ENCODE measurements at regions not wholly inside any gene's neighbourhood (a gene's known extent, or its start where the extent isn't known, plus 50 kb on each side); places are given as distances from the start of the nearest gene placed in this dataset.
"Not testable (repeated sequence)": the region's sequence is repeated elsewhere in the genome, so short reads cannot be mapped to it uniquely, and the experiment has no call there.

DNA sequence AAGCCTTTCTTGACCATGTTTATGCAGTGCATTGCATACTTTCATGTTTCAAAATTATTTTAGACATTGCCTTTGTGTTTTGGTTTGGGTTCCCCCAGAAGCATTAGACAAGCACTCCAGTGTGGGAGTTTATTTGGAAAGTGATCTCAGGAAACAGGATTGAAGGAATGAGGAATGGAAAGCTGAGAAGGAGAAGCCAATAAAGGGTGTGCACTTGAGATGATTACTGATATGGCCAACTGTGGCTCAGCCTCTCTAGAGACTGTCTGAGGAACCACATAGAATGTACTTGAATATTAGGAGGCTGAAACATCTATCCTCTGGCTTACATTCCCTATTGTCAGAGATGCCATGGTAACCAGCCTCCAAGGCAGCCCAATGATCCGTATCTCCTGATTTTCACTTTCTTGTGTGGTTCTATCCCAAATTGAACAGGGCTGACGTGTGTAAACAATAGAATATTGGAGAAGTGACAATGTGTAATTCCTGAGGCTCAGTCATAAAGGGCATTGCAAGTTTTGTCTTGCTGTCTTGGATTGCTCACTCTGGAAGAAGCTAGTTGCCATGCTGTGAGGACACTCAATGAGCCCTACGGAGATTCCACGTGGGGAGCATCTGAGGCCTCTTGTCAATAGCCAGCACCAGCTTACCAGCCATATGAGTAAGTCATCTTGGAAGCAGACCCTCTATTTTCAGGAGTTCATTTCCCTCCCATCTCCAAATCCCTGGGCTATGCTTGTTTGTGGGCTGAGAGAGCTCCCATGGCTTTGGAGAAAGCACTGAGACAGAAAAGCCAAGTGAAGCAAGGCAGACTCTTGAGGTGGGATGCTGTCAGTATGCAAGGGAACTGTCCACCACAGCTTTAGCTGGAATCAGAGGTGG is 84.7 kb downstream of the SCN11A start:
- no peak for DNase-seq (ENCODE audit: low read depth in 2 of 2)

DNA sequence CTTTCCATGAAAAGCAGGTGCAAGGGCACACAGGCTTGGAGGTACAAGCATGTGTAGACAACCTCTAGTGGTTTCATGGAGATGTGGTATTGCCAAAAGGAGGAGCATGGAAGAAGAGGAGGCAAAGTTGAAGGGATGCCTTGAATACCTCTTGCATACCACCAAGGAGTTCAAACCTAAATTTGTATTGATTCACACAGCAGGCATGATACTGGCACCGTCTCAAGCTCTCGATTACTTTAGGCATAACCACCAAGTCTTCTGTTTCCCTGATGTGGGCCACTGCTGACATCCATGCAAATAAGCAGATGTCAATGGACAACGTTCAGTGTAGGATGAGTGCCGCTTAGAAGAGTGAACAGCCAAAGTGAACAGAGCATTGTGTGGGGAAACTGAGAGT is 87.1 kb downstream of the SCN11A start:
- DNase-seq (ENCODE audit: low read depth in 2 of 2): no peak

DNA sequence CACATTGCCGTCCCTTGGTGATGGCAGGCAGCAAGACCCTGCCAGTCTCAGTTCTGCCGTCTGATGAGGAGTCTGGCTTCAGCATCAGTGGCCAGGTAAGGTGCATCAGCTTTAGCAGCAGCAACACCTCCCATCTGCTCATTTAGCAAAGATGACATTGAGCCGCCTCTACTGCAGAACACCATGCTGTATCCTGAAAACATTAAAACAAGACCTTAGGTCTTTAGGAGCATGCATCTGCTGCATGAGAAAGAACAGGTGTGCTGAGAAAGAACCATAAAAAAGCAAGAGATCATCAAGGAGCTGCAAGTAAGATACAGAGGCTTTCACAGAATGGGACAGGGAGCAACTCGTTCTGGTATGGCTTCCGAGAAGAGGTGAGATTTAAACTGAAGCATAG is 87.5 kb downstream of the SCN11A start:
- no peak for DNase-seq (ENCODE audit: low read depth in 2 of 2)

DNA sequence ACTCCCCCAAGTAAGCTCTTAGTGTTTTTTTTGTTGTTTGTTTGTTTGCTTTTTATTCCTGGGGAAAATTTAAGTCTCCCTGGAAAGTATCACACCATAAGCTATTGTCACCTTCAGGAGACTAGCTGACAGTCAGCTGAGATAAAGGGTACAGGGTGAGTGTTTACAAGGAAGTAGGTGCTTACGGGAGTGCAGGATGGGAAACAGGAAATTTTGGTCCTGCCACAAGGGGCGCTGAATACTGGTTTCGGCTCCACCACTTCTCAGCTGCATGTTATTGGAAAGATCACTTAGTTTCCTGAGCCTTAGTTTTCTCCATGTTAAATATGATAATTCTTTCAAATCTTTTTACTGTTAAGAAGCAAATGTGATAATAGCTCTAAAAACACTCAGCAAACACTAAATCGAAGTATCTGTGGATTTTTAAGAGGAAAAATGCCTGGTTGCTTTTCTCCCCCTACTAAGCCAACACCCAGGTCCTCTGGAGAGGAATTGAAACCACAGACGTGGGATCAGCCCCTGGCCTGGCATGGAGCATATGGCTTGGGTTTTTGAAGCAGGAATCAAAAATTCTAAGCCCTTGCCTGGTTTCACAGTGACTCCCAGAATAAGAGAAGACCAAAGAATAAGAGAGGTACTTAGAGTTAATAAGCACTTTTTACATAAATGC is 90.7 kb downstream of the SCN11A start:
- no peak for DNase-seq (ENCODE audit: low read depth in 2 of 2)

DNA sequence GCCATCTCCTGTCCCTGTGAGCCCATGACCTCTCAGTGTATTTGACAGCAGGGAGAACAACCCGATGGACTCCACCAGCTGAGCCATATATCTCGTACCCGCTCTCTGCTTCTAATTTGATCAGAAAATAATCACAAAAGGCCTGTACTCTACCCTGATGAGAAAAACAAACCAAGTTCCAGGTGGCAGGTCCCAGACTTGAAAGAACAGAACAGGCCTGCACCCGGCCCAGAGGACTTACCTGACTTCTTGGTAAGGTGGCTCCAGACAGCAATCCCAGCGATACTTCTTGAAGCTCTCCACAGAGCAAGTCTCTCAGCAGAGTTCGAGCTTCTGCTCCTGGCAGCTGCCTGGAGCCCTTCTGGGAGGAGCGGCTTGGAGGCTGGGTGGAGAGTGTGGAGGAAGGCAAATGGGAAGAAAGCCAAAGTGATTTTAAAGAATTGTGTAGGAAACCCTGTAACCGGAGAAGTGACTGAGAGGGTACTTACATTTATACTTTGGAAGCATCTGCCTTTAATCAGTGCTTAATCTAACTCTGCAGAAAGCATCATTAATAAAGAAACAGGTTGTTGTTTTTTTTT is 91.6 kb downstream of the SCN11A start:
- peak; percentile 28 to 34 for DNase-seq (ENCODE audit: low read depth in 2 of 2)

DNA sequence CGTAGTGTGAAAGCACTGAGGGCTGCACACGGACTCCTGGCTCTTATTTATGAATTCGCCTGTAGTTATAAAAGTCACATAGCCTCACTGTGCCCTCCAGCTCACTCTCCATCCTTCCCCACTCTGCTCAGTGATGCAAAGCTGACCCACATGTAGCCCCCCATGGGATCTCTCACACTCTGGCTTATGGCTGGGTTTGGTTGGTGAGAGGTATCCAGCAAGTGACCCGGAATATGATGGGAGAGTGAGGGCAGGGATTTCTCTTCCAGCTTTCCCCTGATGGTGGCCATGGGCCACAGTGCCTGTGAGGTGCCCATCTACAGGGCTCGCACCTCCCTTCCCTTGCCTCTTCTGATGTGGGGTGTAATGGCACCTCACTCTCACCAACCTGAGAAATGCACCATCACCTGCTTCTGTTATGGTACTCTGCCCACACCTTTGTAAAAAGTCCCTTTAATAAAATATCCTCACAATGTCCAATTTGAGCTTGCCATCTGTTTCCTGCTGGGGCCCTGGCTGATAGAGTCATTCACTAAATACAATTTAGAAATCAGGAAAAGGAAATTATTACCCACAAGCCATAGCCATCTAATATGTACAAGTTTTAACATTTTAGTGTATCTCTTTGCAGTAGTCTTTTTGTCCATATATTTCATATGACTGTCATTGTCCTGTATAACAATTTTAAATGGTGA is 93.6 kb downstream of the SCN11A start:
- no peak for DNase-seq (ENCODE audit: low read depth in 2 of 2)

DNA sequence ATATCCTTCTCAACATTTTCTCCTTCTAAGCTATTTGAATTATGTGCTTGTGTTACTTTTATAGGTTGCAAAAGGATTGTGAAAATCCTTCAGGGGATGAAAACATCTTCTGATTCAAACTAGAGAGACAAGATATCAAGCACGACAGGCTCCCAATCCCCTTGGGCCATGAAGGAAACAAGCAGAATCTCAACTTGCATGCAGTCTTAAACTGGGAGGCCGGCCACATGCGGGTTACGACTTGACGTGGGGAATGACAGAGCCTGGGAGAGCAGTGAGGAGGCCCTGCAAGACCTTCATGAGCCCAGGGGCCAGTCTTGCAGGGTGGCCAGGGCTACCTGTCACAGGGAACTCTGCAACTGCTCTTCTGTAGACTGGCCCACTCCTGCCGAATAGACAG is 94.4 kb downstream of the SCN11A start:
- DNase-seq (ENCODE audit: low read depth in 2 of 2): no peak

DNA sequence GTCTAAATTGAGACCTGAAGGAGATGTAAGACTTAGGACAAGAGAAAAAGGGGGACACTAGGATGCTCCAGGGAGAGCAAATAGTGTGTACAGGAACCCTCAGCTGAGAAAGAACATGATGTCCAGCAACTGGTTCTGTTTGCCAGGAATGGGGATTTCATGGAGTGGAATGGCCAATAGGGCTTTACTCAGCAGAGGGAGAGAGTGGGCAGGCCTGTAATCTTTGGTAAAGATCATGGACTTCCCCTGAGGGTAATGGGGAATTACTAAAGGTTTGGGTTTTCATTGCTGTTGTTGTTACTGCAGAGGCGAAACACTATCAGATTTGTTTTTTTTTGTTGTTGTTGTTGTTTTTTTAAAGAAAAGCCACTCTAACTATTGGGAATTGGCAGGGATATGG is 99.0 kb downstream of the SCN11A start:
- DNase-seq (ENCODE audit: low read depth in 2 of 2): no peak

DNA sequence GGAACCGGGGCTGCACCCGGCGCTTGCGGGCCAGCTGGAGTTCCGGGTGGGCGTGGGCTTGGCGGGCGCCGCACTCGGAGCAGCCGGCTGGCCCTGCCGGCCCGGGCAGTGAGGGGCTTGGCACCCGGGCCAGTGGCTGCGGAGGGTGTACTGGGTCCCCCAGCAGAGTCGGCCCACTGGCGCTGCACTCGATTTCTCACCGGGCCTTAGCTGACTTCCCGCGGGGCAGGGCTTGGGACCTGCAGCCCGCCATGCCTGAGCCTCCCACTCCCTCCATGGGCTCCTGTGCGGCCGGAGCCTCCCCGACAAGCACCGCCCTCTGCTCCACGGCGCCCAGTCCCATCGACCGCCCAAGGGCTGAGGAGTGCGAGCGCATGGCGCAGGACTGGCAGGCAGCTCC is 100.6 kb downstream of the SCN11A start:
- DNase-seq (ENCODE audit: low read depth in 2 of 2): not testable (repeated sequence)

DNA sequence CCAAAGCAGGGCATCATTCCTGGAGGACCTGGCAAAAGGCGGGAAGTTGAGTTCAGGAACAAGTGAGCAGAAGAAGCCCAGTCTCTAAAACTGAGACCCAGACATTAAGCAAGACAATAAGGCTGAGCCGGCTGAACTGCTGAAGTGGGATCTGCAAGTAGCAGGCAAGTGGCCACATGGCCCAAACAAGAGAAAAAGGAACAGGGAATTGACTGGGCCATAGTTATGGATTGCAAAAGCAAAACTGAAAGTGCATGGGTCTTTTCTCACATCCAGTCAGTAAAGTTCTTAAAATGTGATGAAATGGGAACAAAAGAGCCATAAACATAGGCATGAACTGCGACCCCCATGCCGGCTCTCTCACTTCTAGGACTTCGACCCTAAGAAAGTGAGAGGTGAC is 101.2 kb downstream of the SCN11A start:
- DNase-seq (ENCODE audit: low read depth in 2 of 2): no peak

DNA sequence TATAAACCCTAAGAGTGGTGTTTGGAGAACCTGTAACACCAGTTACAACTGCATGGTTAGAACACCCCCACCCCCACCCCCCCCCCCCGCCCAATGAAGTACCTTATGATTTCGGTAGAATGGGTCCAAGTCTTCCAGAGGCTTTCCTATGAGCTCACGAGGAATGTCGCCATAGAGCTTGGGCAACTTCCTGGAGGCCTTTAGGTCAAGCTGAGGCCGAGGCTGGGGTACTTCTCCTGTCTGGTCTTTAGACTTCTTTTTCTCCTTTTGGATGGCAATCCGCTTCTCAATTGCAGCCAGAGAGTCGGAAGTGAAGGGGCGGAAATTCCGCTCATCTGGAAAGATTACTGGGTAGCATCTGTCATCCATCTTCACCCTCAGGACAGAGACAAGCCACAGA is 101.8 kb downstream of the SCN11A start:
- DNase-seq (ENCODE audit: low read depth in 2 of 2): no peak

DNA sequence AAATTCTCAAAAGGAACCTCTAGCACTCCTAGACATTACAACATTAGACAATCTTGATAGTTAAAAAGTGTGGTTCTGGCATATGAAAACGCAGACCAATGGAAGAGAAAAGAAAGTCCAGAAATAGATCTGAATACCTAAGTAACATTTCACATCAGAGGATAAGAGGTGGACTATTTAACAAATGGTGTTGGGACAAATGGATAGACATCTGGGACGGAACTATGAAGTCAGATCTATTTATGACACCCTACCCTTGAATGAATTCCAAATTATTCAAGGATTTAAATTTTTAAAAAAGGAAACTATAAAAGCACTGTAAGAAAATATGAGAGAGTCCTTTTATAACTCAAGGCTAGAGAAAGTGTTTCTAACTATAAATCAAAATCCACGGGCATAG is 111.3 kb downstream of the SCN11A start:
- DNase-seq (ENCODE audit: low read depth in 2 of 2): no peak

DNA sequence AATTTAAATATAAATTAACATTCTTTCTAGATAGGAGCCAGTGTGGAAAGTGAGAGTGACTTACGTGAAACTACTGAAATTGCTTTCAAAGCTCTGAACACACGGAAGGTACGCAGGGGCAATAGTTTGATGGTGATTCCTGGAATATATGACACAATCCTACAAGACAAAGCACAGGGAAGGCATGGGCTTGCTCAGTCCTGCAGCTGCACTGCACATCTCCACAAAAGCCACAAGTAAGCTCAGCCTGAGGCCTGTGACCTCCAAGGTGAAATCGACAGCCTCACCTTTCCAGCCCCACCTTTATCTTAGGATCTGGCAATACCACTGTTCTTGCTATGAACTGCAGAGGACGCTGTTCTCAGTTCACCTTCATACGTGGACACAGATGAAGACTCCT is 109.3 kb upstream of the SCN10A start:
- no peak for DNase-seq (ENCODE audit: low read depth in 2 of 2)

DNA sequence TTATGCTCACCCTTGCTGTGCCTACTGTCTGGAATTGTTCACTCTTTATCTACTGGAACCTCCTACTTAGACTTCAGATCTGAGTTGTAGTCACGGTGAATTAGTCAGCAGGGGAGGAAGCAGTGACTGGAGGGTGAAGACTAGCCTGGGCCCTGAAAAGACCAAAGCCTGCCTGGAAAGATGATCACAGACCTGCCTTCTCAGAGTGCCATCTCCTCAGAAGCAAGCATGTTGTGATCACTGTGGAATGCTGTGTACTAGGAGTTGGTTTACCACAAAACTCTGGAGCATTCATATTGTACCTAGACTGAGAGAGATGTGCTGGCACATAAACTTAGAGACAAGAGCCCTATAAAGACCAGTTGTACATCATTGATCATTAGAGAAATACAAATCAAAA is 100.7 kb upstream of the SCN10A start:
- DNase-seq (ENCODE audit: low read depth in 2 of 2): no peak

DNA sequence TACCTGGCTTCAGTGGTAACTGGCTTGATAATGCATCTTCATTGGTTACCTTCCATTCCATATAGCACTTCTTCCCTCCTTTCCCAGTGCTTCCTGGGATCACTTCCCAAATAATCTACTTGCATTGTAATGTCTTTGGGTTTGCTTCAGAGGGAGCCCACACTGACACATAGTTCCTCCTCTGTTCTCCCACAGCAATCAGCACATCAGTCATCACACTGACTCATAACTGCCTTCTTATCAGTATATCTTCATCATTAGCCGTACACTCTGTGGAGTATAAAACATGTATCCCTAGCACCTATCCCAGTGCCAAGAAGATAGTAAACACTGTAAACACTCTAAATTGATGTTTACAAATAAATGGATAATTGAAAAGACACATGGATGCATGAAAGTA is 91.4 kb upstream of the SCN10A start:
- no peak for DNase-seq (ENCODE audit: low read depth in 2 of 2)

DNA sequence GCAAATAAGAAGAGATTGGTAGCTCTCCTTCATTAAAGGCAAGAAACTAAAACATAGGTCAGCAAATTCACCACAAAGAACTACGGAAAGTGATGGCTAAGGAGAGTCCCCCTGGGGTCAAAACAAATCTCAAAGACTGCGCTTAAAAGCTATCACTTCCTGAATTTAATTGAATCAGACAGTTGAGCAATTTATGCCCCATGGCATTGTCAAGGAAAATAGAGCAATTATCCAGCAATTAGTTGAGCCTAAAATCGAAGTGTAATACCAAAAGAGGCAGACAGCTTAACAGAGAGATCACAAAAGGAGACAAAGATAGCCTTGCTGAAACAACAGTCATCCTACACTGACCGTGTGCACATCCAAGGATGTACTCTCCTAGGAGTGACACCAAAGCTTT is 74.4 kb upstream of the SCN10A start:
- no peak for DNase-seq (ENCODE audit: low read depth in 2 of 2)

DNA sequence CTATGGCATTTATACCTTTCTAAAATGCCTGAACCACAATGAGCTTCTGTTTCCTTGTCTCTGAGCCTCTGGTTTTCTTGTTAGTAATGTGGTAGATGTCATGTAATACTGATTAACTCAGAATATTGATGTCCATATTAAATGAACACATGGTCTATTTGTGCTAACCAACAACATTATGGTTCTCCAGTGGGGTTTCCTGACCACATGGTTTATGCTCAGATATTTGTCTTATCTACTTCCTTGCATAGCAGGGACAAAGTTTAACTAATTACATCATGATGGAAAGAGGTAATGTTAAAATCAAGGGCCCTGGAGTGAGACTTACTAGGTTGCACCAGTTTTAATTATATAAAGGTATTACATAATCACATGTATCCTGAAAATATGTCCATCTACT is 62.6 kb upstream of the SCN10A start:
- DNase-seq (ENCODE audit: low read depth in 2 of 2): no peak

All from fibroblast of skin of left quadriceps (primary cell).